Body of pancreas (tissue), 4 donors: ENCODE measurements at regions not wholly inside any gene's neighbourhood (a gene's known extent, or its start where the extent isn't known, plus 50 kb on each side); places are given as distances from the start of the nearest gene placed in this dataset.

ENCODE experiments used
- CTCF ChIP-seq, 7 experiments: fragments of 450-650 bp in 4 of 7; fragments of 200-600 bp in 3 of 7; sonication (generic) in 3 of 7; IDR thresholded peaks; one replicate each; pipeline ENCODE4 v1.5.1; 2016 to 2019; ENCODE audit warnings: antibody characterized with exemption in 7 of 7
- POLR2A ChIP-seq, 3 donors: fragments of 450-650 bp; IDR thresholded peaks; one replicate each; pipeline ENCODE4 v1.6.1; 2016; ENCODE audit warnings: antibody characterized with exemption in 3 of 3, mild to moderate bottlenecking in 2 of 3

GRCh38 chr18:57855551-57855950, 52.4 kb upstream of the ATP8B1 start:
- TF ChIP-seq CTCF (IDR thresholded peaks at IDR 0.05) (no peak), POLR2A (IDR thresholded peaks at IDR 0.05) (no peak)
